COLO668 (cell line): ENCODE measurements at regions not wholly inside any gene's neighbourhood (a gene's known extent, or its start where the extent isn't known, plus 50 kb on each side); places are given as distances from the start of the nearest gene placed in this dataset.
A peak's percentile ranks its signal among the peaks of the same experiment; 100 is the strongest.
"Not testable (repeated sequence)": the region's sequence is repeated elsewhere in the genome, so short reads cannot be mapped to it uniquely, and the experiment has no call there.

Source experiments
- DNase-seq: peaks from one replicate; lab custom pipeline; 2025; ENCODE audit not compliant: unreplicated experiment; lab: John Stamatoyannopoulos, UW

DNA sequence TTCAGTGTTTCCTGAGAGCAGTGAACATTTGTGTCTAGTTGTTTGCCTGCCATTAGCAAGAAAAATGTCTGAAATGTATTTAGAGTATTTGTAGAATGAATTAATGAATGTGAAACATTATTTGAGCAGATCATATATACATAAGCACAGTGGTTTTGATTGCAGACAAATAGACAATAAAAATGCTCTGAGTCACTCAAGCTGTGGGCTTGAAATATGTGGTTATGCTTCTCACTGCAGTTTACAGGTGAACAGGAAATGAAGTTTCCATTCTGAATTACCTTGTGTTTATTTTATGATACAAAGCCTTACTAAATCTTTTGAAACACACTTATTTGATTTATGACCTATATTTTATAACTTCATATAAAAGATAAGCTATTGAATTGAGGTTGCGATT lies 827.7 kb downstream of the TMTC2 start:
- DNase-seq = peak; percentile 11

DNA sequence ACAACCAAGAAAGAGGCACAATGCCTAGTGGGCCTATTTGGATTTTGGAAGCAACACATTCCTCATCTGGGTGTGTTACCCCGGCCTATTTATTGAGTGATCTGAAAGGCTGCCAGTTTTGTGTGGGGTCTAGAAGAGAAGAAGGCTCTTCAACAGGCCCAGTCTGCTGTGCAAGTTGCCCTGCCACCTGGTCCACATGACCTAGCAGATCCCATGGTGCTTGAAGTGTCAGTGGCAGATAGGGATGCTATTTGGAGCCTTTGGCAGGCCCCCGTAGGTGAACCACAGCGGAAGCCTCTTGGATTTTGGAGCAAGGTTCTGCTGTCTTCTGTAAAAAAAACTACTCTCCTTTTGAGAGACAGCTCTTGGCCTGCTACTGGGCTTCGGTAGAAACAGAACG lies 820.1 kb downstream of the TMTC2 start:
- DNase-seq = no peak

DNA sequence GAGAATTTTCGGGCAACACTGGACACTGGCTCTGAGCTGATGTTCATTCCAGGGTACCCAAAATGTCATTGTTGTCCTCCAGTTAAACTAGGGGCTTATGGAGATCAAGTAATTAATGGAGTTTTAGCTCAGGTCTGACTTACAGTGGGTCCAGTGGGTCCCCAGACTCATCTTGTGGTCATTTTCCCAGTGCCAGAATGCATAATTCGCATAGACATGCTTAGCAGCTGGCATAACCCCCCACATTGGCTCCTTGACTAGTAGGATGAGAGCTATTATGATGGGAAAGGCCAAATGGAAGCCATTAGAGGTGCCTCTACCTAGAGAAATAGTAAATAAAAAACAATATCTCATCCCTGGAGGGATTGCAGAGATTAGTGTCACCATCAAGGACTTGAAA lies 818.9 kb downstream of the TMTC2 start:
- no peak for DNase-seq

DNA sequence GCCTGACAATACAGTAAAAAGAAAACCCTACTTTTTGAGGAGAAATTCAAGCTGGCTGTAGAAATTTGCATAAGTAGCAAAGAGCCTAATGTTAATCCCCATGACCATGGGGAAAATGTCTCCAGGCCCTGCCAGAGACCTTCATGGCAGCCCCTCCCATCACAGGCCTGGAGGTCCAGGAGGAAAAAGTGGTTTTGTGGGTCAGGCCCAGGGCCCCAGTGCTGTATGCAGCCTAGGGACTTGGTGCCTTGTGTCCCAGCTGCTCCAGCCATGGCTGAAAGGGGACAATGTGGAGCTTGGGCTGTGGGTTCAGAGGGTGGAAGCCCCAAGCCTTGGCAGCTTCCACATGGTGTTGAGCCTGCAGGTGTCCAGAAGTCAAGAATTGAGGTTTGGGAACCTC lies 813.2 kb downstream of the TMTC2 start:
- DNase-seq = not testable (repeated sequence)

DNA sequence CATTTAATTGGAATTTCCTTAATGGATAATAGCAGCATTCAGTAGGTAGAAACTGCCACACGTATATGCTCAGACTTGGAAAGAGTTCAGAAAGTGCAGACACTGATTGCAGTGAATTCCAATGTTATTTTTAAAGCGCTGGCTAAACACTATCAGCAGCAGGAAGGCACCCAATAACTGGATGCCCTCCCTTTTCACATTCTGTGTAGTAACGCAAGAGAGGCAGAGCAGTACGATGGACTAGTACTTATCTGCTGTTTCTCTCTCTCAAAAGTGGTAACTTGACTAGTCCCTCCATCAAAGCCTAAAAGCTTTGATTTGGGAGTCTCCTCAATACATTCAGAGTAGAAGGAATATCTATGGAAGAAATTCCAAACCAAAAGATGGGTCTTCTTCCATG lies 791.0 kb downstream of the TMTC2 start:
- no peak for DNase-seq

DNA sequence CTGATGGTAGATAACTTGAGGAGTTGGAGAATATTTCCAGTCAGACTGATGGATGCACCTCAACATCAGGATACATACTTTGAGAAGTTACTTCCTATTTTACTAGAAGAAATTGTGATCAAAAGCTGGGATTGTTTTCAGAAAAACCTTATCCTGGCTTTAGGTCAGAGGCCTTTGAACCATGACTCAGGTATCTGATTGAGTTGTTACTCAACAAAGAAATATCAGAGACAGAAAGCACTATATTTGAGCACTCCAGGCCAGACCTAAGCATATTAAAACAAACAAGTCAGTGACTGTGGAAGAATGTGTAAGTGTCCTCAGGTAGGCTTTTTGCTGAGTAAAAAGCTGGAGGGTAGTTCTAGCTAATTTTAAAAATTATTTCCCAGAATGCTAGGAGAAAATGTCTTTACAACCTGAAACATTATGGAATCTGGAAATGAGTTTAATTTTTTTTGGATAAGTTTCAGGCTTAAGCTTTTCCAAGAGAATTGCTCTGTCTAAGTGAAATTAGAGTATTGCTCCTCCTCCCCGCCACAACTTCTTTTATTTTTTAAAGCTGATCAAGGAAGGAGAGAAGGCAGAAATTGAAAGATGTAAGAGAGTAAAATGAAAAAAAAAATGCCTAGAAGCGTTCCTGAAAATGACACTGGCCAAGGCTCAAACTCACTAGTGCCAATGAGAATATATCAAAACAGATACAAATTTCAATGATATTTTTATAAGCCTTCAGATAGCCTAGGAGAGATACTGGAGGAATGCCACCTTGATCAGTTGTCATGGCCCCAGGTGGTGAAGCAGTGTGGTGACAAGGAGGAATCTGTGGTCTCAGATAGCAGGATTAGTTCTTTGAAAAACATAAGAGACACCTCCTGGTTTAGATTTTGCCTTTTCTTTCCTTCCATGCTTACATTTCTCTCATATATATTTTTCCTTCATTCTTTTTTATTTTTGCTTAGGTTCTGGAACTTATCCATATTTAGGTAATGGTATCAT lies 790.3 kb downstream of the TMTC2 start:
- no peak for DNase-seq

DNA sequence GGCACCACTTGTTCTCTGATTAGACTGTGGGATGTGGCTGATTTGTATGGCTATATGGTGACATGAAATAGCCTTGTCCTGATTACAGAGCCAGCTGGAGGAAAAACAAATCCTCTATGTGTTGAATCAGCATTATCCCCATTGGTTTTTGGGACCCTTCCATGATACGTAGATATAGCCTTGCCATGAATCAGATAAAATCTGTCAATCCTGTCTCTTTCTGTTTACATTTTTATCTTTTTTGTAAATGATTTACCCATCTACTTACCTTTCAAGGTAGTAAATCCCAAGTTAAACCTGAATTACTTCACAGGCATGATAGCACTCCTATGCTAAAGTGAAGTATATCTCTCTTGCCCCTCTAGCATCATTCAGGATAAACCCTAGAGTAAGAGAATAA lies 789.3 kb downstream of the TMTC2 start:
- DNase-seq = no peak

DNA sequence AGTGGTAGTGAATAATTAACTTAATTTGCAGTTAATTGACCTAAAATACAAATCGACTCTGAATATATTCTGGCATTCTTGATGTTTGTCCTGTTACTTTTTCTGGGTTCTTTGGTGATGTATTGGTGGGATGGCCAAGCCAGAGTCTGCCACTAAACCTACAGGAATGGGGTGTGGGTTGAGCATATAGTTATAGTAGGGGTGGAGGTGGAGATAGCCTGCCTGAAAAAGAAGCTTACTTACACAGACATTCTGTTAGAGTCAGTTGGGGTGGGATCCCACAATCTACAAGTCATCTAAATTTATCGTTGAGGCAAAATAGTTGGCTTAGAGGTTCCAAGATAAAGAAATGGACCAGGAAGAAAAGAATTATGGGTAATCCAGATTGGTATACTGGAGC lies 787.7 kb downstream of the TMTC2 start:
- DNase-seq = no peak

DNA sequence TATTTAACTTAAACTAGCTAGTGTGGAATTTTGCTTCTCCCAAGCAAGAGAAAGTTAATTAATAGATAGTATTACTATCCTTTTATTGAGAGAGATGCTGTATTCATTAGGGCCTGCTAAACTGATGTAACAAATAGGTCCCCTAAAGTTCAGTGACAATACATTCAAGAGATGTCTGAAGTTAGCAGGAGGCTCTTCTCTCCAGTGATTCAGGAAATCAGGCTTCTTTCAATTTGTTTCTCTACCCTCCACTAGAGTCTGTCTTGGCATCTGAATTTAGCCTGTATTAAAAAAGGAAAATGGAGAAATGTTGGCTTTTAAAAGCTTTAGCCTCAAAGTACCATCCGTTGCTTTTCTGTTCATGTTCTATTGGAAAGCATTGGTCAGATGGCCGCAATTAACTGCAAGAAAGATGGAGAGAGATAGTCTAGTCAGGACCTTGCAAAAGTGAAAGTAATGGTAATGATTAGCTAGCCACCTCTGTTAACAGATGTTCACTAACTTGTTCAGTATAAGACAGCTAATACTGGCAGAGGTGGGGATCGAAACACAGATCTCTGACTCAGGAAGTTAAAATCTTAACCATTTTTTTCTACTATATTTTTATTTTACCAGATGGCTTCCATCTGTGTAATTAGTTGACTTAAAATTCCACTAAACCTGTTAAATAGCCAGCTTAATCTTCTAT lies 786.8 kb downstream of the TMTC2 start:
- no peak for DNase-seq

DNA sequence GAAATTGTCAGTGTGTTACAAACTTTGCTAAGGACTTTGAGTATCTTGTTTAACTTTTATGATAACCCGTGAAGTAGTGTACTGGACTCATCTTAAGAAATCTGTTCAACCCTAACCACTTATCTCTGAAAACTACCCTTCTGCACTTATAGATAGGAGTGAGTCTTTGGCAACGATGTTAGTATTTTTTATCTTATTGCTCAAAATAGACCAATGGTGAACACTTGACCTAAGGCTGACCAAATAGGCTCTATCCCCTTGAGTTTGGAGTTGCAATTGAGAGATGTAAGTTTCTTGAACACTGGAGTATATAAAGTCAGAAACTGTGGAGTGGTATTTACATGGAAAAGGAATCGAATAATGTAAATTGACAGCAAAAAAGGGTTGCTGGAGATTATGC lies 786.1 kb downstream of the TMTC2 start:
- DNase-seq = no peak

DNA sequence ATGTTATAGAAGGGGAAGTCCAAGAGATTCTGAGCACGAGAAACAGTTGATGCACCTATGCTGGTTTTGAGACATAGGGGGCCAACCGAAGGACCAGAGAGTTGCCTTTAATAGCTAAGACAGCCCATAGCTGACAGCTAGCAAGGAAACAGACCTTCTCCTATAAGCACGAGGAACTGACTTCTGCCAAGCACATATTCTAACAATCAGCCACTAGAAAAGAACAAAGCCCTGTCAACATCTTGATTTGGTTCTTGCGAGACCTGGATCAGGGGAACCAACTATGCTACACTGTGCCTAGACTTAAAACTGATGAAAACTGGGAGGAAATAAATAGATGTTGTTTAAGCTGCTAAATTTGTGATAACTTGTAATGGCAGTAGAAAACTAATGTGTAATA lies 785.6 kb downstream of the TMTC2 start:
- DNase-seq = no peak

DNA sequence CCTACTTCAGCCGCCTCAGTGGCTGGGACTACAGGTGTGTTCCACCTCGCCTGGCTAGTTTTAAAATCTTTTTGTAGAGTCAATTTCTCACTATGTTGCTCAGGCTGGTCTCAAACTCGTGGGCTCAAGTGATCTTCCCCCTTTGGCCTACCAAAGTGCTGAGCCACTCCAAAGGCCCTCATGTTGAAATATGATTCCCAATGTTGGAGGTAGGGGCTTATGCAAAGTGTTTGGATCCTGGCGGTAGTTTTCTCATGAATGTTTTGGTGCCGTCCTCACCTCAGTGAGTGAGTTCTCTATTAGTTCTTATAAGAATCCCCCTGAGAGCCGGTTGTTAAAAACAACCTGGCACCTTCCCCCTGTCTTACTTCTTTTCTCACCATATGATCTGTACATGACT lies 784.6 kb downstream of the TMTC2 start:
- DNase-seq = peak; percentile 40

DNA sequence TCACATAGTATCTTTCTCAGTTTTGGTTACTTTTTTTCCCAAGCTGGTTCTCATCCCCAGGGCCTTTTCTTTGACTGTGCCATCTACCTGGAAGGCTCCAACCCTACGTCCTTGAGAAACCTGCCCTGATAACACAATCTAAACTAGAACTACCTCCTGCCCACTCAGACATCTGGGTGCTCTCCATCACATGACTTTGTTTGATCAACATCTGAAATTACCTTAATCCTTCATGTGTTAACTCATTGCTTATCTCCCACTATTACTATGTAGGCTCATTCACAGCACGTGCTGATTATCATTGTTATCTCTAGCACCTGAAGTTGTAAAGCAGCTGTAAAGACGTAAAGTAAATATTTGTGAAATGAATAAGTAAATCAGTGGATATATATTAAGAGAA lies 784.0 kb downstream of the TMTC2 start:
- peak; percentile 27 for DNase-seq

DNA sequence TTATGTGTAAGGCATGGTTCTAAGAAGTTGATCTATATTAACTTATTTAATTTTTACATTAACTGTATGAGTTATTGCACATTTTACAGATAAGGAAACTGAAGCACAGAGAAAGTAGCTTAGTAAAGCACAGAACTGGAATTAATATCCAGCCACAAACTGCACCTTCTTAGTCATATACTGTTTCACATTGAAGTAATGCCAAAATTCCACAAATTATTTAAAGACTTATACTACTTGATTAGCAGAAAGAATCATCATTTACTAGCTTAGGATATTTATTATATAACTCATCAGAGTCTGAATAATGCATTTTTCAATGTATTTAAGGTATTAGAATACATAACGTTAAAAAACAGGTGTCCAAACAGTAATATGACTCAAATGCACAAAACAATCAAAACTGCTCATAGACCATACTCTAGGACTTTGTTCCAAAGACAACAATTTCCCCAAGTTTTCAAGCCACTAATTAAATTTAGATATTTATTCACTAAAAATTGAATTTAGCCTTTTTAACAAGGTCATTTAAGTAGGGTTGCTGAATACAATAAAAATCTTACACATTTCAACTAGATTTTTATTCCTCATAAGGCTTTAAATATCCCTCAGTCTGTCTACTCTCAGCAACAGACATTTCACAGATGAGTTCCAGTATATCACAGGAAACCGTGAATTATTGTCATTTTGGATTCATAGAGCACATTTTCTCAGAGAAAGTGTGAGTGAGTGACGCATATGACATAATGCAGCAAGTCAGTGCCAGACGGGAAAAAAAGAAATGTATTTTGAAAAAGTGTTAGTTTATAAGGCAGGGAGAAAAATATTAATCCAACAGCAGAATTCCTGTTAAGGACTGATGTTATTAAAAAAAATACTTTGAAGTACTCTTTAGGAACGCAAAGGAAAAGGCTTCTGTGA lies 782.5 kb downstream of the TMTC2 start:
- DNase-seq = no peak

DNA sequence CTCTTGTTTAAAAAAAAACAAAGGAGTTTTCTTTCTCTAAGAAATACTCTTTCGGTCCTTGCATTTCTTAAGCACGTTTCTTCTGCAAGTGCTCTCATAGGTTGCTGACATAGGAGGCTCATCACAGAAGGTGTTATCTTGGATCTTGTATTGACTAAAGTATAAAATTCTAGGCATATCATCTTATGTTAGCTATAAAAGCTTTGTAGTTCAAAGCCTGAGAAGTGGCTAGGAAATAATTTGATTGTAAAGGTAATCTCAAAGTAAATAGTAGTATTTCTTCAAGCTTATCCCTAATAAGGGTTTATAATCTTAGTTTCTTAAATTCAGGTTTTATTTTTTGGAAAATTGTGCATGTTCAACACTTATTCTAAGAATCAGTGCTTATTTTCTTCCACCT lies 778.9 kb downstream of the TMTC2 start:
- no peak for DNase-seq

DNA sequence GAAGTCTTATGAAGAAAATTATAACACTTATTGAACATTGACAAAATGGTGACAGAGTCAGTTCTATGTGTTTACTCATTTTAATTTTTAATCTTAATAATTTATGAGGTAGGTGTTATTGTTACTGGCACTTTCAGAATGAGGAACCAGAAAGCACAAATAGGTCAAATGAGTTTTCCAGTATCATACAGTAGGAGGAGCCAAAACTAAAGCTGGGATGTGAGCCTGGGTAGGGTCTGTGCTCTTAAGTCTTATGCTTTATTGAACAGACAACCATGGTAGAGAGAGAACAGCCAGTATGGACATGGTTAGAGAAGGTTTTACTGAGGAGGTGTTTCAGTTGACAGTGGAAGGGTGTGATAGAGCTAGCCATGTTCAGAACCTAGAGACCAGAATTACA lies 775.7 kb downstream of the TMTC2 start:
- DNase-seq = no peak

DNA sequence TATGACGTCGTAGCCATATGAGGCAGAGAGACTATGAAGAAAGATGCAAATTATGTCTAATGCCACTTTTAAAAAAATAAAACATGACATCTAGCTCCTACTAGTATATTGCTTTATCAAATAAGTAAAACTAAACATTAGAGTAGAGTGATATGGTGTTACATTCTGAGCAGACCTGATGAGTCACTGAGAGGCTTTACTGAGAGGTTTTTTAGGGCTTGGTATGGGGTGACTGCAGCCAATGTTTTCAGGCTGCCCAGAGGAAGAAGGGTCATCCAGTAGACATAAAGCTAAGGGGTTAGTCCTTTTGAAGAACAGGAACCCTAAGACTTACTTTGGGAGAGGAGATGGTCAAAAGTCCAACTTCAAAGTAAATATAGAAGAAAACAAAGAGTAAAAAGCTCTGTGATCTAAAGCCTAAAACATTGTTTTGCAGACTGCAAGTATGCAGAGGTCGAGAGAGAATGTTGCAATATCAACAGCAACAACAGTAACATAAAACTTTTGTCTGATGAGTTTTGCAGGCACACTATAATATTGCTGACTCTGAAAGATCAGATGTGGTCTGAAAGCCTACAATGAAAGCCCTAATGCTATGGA lies 774.7 kb downstream of the TMTC2 start:
- no peak for DNase-seq

DNA sequence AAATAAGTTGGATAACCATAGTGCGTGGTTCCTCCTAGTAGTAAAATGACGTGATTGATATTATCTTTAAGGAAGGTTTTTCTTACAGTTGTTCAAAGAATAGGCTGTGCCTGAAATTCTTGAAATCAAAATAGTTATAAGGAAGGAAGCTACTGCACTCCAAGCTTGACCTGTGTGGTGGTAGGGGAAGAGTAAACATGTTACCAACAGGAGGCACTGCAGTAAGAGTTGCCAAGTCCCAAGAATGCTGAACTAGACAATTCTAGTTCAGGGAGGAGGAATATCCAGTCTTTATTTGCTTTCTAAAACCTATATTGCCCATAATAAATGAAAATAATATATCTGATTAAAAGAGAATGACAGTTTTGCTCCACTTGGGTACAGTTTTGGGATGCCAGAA lies 764.5 kb downstream of the TMTC2 start:
- DNase-seq = no peak

DNA sequence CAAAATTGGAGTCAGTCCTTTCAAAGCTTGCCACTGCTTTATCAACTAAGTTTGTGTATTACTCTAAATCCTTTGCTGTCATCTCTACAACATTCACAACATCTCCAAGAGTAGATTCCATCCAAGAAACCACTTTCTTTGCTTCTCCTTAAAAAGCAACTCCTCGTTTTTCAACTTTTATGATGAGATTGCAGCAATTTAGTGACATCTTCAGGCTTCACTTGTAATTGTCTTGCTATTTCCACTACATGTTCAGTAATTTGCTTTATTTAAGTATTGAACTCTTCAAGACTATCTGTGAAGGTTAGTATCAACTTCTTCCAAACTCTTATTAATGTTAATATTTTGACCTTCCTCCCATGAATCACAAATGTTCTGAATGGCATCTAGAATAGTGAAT lies 747.9 kb downstream of the TMTC2 start:
- DNase-seq = no peak

DNA sequence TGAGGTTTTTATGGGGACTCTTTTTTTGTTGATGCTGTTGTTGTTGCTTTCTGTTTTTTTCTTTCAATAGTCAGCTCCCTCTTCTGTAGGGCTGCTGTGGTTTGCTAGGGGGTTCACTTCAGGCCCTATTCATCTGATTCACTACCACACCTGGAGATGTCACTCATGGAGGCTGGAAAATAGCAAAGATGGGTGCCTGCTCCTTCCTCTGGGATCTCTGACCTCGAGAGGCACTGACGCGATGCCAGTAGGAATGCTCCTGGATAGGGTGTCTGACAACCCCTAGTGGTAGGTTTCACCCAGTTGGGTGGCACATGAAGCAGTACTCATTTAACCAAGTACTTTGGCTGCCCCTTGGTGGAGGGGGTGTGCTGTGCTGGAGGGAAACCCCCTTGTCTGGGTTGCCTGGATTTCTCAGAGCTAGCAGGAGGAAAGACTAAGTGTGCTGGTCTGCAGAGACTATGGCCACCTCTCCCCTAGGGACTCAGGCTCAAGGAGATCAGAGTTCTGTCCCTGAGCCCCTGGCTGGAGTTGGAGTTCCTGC lies 745.5 kb downstream of the TMTC2 start:
- no peak for DNase-seq
